ENCODE measurements at regions not wholly inside any gene's neighbourhood (a gene's known extent, or its start where the extent isn't known, plus 50 kb on each side); places are given as distances from the start of the nearest gene placed in this dataset.

- no peak for TF ChIP-seq CTCF (IDR thresholded peaks at IDR 0.05)
These were observed 216.9 kb upstream of the LRP1B start for GRCh38 chr2:142347751-142348150.

GRCh38 chr2:142339261-142339660 lies 208.4 kb upstream of the LRP1B start:
- ATAC-seq (no peak), DNase-seq (no peak)
- Histone ChIP-seq H3K36me3 (ENCODE audit: low read depth) (no peaks in the 10 kb centered on the region), H3K9me3 (no peaks in the 10 kb centered on the region), H3K4me1 (ENCODE audit: low read depth) (no peaks in the 10 kb centered on the region), H3K4me3 (no peak overlapping the region)
- TF ChIP-seq CTCF (IDR thresholded peaks at IDR 0.05): no peak
- intact Hi-C loops (cut with DNase I, micrococcal nuclease): no loop called here

More at GRCh38 chr2:142347751-142348150, 216.9 kb upstream of the LRP1B start:
- ATAC-seq: no peak
- Histone ChIP-seq H3K9me3 (no peaks in the 10 kb centered on the region), H3K4me1 (ENCODE audit: low read depth) (no peaks in the 10 kb centered on the region), H3K36me3 (ENCODE audit: low read depth) (no peaks in the 10 kb centered on the region), H3K4me3 (no peak overlapping the region)
- intact Hi-C loops (cut with DNase I, micrococcal nuclease): no loop called here
- no peak for DNase-seq

- ATAC-seq: no peak
- no peak overlapping the region for H3K4me3 ChIP-seq
- H3K4me1 ChIP-seq (ENCODE audit: low read depth): no peaks in the 10 kb centered on the region
- no peaks in the 10 kb centered on the region for H3K9me3 ChIP-seq
- H3K36me3 ChIP-seq (ENCODE audit: low read depth): no peaks in the 10 kb centered on the region
- DNase-seq: no peak
- intact Hi-C loops (cut with DNase I, micrococcal nuclease): no loop called here
- TF ChIP-seq CTCF (IDR thresholded peaks at IDR 0.05): no peak
These were observed 201.4 kb upstream of the LRP1B start for GRCh38 chr2:142332196-142332595.

GRCh38 chr2:142330458-142330857 lies 199.6 kb upstream of the LRP1B start:
- H3K4me1 ChIP-seq (ENCODE audit: low read depth): no peaks in the 10 kb centered on the region
- intact Hi-C loops (cut with DNase I, micrococcal nuclease): no loop called here
- DNase-seq (no peak), ATAC-seq (no peak)
- no peak for TF ChIP-seq CTCF (IDR thresholded peaks at IDR 0.05)
- H3K36me3 ChIP-seq (ENCODE audit: low read depth): no peaks in the 10 kb centered on the region
- H3K9me3 ChIP-seq: no peaks in the 10 kb centered on the region
- no peak overlapping the region for H3K4me3 ChIP-seq

GRCh38 chr2:142325870-142326269 lies 195.1 kb upstream of the LRP1B start:
- H3K4me3 ChIP-seq: no peak overlapping the region
- intact Hi-C loops (cut with DNase I, micrococcal nuclease): no loop called here
- no peaks in the 10 kb centered on the region for H3K4me1 ChIP-seq (ENCODE audit: low read depth)
- DNase-seq (no peak), ATAC-seq (no peak)
- H3K36me3 ChIP-seq (ENCODE audit: low read depth): no peaks in the 10 kb centered on the region
- no peak for TF ChIP-seq CTCF (IDR thresholded peaks at IDR 0.05)
- no peaks in the 10 kb centered on the region for H3K9me3 ChIP-seq

GRCh38 chr2:142323206-142323605 lies 192.4 kb upstream of the LRP1B start:
- Histone ChIP-seq H3K4me3 (no peak overlapping the region), H3K9me3 (no peaks in the 10 kb centered on the region), H3K4me1 (ENCODE audit: low read depth) (no peaks in the 10 kb centered on the region), H3K36me3 (ENCODE audit: low read depth) (no peaks in the 10 kb centered on the region)
- no peak for ATAC-seq
- no peak for TF ChIP-seq CTCF (IDR thresholded peaks at IDR 0.05)
- intact Hi-C loops (cut with DNase I, micrococcal nuclease): no loop called here
- no peak for DNase-seq
